Kidney (tissue), 13 donors: ENCODE measurements at regions not wholly inside any gene's neighbourhood (a gene's known extent, or its start where the extent isn't known, plus 50 kb on each side); places are given as distances from the start of the nearest gene placed in this dataset.

Source experiments
- DNase-seq, 5 donors: peaks; one replicate each; pipeline ENCODE4 v3.0.0-alpha.2; 2013 to 2020
- FAIRE-seq: peaks from 2 replicates; lab custom pipeline; 2012; peaks lifted over from hg19 to GRCh38; lab: Jason Lieb, UNC
- H3K27ac ChIP-seq, 2 donors: one replicate each; pipeline ENCODE4 v1.7.0; 2013; ENCODE audit warnings: low read depth in 2 of 2, low read length in 2 of 2, inconsistent platforms in 1 of 2
- H3K27me3 ChIP-seq: one replicate; pipeline ENCODE4 v1.7.1; 2013; ENCODE audit warnings: low read length, inconsistent platforms; ENCODE audit not compliant: control insufficient read depth, insufficient read depth
- H3K36me3 ChIP-seq, 3 donors: one replicate each; pipeline versions ENCODE4 v1.7.0 to v1.7.1; 2013; ENCODE audit warnings: low read length in 3 of 3, control low read depth in 1 of 3, inconsistent platforms in 1 of 3; ENCODE audit not compliant: insufficient read depth in 3 of 3, control insufficient read depth in 2 of 3
- H3K4me1 ChIP-seq, 3 donors: one replicate each; pipeline versions ENCODE4 v1.7.0 to v1.7.1; 2013; ENCODE audit warnings: low read length in 3 of 3, inconsistent platforms in 1 of 3, low read depth in 1 of 3; ENCODE audit not compliant: control insufficient read depth in 2 of 3, insufficient read depth in 2 of 3
- H3K4me3 ChIP-seq, 3 donors: one replicate each; pipeline versions ENCODE4 v1.7.0 to v1.8.1; 2013; ENCODE audit warnings: low read length in 3 of 3, control low read depth in 1 of 3, inconsistent platforms in 1 of 3
- H3K9ac ChIP-seq, 3 donors: one replicate each; pipeline versions ENCODE4 v1.7.0 to v1.7.1; 2013; ENCODE audit warnings: low read length in 3 of 3, control low read depth in 1 of 3, inconsistent platforms in 1 of 3
- H3K9me3 ChIP-seq, 3 donors: one replicate each; pipeline versions ENCODE4 v1.7.0 to v1.7.1; 2013; ENCODE audit warnings: low read length in 3 of 3, control low read depth in 1 of 3, inconsistent platforms in 1 of 3; ENCODE audit not compliant: control insufficient read depth in 2 of 3, insufficient read depth in 1 of 3
- CTCF ChIP-seq: IDR thresholded peaks from 3 replicates; pipeline ENCODE4 v1.5.1; 2012; ENCODE audit warnings: mild to moderate bottlenecking, moderate library complexity, borderline replicate concordance; ENCODE audit not compliant: insufficient read depth; ENCODE audit errors: extremely low read depth
- intact Hi-C: fragments of 100-400 bp; cut with DNase I; formaldehyde crosslinking; loops from one replicate; pipeline ENCODE4 v1.11.1; 2022
- donor health status: control.
- donor health status: control.
- donor health status: control.
- donor health status: control.
- donor health status: control.
- donor health status: DM: yes; HTN: yes; CAD: no.
- donor health status: Normal renal cell carcinoma (clear cell type).

- Histone ChIP-seq H3K4me1 (no peaks in the 10 kb centered on the region), H3K9ac (no peak overlapping the region), H3K27ac (no peak overlapping the region), H3K36me3 (no peaks in the 10 kb centered on the region), H3K9me3 (no peaks in the 10 kb centered on the region), H3K4me3 (no peak overlapping the region), H3K27me3 (no peaks in the 10 kb centered on the region)
- FAIRE-seq (no peak), DNase-seq (no peak)
- intact Hi-C loops, result no loop called here
- no peak for TF ChIP-seq CTCF
Observed at GRCh38 chr5:10834695-10835094, 73.7 kb upstream of the DAP start.

GRCh38 chr5:10832987-10833386 is 72.0 kb upstream of the DAP start:
- Histone ChIP-seq H3K27me3 (no peaks in the 10 kb centered on the region), H3K9ac (no peak overlapping the region), H3K36me3 (no peaks in the 10 kb centered on the region), H3K4me3 (no peak overlapping the region), H3K4me1 (peaks cover 0 to under 1% (median 0%) of the 10 kb centered on the region in 3 donors), H3K27ac (no peak overlapping the region), H3K9me3 (no peaks in the 10 kb centered on the region)
- DNase-seq (peak in 2 of 5 donors; percentile 29 to 68), FAIRE-seq (no peak)
- intact Hi-C loops, result no loop called here
- TF ChIP-seq CTCF, result no peak

GRCh38 chr5:10832421-10832820 is 71.4 kb upstream of the DAP start:
- no peak for TF ChIP-seq CTCF
- Histone ChIP-seq H3K4me1 (peaks cover 0 to 3% (median 0%) of the 10 kb centered on the region in 3 donors), H3K36me3 (no peaks in the 10 kb centered on the region), H3K27ac (no peak overlapping the region), H3K27me3 (no peaks in the 10 kb centered on the region), H3K9me3 (no peaks in the 10 kb centered on the region), H3K9ac (no peak overlapping the region), H3K4me3 (no peak overlapping the region)
- no peak for FAIRE-seq
- no peak for DNase-seq
- intact Hi-C loops, result no loop called here

- TF ChIP-seq CTCF, result no peak
- no peaks in the 10 kb centered on the region for H3K27me3 ChIP-seq
- intact Hi-C loops, result no loop called here
- no peak overlapping the region for H3K4me3 ChIP-seq
- no peaks in the 10 kb centered on the region for H3K9me3 ChIP-seq
- H3K36me3 ChIP-seq, result no peaks in the 10 kb centered on the region
- no peak overlapping the region for H3K27ac ChIP-seq
- FAIRE-seq (no peak), DNase-seq (no peak)
- H3K9ac ChIP-seq, result no peak overlapping the region
- peaks cover 0 to 3% (median 0%) of the 10 kb centered on the region in 3 donors for H3K4me1 ChIP-seq
Observed at GRCh38 chr5:10831419-10831818, 70.4 kb upstream of the DAP start.
